GM12865 (cell line): ENCODE measurements at regions not wholly inside any gene's neighbourhood (a gene's known extent, or its start where the extent isn't known, plus 50 kb on each side); places are given as distances from the start of the nearest gene placed in this dataset.

Experiments used
- DNase-seq: peaks from one replicate; pipeline ENCODE4 v3.0.0; 2010; ENCODE audit warnings: low read depth
- H3K4me3 ChIP-seq: 2 replicates; pipeline ENCODE4 v1.5.1; 2011; ENCODE audit warnings: mild to moderate bottlenecking, low read depth, low read length, control low read depth
- CTCF ChIP-seq: IDR thresholded peaks from 2 replicates; pipeline ENCODE4 v1.5.1; 2011; ENCODE audit warnings: low read length, control low read depth, low read depth, inconsistent platforms; ENCODE audit not compliant: insufficient read depth; ENCODE audit errors: missing control alignments

- no peak for TF ChIP-seq CTCF
- no peak overlapping the region for H3K4me3 ChIP-seq
- no peak for DNase-seq
These were observed 1670.1 kb upstream of the ACO1 start for GRCh38 chr9:30714389-30714788.

- TF ChIP-seq CTCF, result no peak
- H3K4me3 ChIP-seq, result no peak overlapping the region
- no peak for DNase-seq
These were observed 1666.0 kb upstream of the ACO1 start for GRCh38 chr9:30718483-30718882.

- no peak for TF ChIP-seq CTCF
- no peak overlapping the region for H3K4me3 ChIP-seq
- DNase-seq, result no peak
These were observed 1662.4 kb upstream of the ACO1 start for GRCh38 chr9:30722065-30722464.

GRCh38 chr9:30723656-30724055, 1660.8 kb upstream of the ACO1 start:
- no peak for DNase-seq
- TF ChIP-seq CTCF, result no peak

GRCh38 chr9:30732060-30732459, 1652.4 kb upstream of the ACO1 start:
- TF ChIP-seq CTCF, result no peak
- no peak for DNase-seq
- no peak overlapping the region for H3K4me3 ChIP-seq

More at GRCh38 chr9:30723656-30724055, 1660.8 kb upstream of the ACO1 start:
- H3K4me3 ChIP-seq, result no peak overlapping the region

- no peak for DNase-seq
- no peak for TF ChIP-seq CTCF
- H3K4me3 ChIP-seq, result no peak overlapping the region
These were observed 1639.6 kb upstream of the ACO1 start for GRCh38 chr9:30744871-30745270.

- H3K4me3 ChIP-seq, result no peak overlapping the region
- no peak for TF ChIP-seq CTCF
- DNase-seq, result no peak
These were observed 1637.9 kb upstream of the ACO1 start for GRCh38 chr9:30746589-30746988.
